ENCODE measurements at regions not wholly inside any gene's neighbourhood (a gene's known extent, or its start where the extent isn't known, plus 50 kb on each side); places are given as distances from the start of the nearest gene placed in this dataset.

DNA sequence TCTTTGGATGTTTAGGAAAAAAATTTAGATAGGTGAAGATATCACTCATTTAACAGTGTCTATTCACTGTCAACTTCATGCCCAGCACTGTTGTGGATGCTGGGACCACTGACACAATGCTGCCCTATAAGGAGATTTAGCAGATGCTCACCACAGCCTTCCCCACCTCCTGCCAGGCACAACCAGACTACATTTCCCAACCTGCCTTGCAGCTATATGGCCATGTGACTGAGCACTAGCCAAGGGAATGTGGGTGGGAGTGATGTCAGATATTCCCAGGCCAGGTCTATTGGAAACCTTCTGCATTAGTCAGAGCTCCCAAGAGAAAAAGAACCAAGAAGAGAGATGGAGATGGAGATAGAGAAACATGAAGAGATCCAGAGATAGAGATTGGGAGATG lies 302.6 kb upstream of the TAS2R1 start:
- Histone ChIP-seq H3K27me3 (ENCODE audit: control insufficient read depth in 4 of 4, insufficient read depth in 4 of 4, low read length in 3 of 4) (no peaks in the 10 kb centered on the region), H3K9me3 (ENCODE audit: control insufficient read depth in 4 of 4, low read length in 3 of 4) (no peaks in the 10 kb centered on the region), H3K36me3 (ENCODE audit: control insufficient read depth in 4 of 4, insufficient read depth in 3 of 4, low read depth in 1 of 4, low read length in 3 of 4) (no peaks in the 10 kb centered on the region), H3K27ac (ENCODE audit: low read depth in 1 of 2, low read length in 2 of 2) (no peak overlapping the region), H3K4me3 (ENCODE audit: low read depth in 1 of 3, low read length in 3 of 3) (no peak overlapping the region), H3K4me1 (ENCODE audit: control insufficient read depth in 4 of 4, insufficient read depth in 4 of 4, low read length in 3 of 4) (no peaks in the 10 kb centered on the region), H3K9ac (ENCODE audit: low read depth in 1 of 2, low read length in 2 of 2) (no peak overlapping the region)
- DNase-seq (ENCODE audit: low spot score): no peak
- TF ChIP-seq, protein P1, sequence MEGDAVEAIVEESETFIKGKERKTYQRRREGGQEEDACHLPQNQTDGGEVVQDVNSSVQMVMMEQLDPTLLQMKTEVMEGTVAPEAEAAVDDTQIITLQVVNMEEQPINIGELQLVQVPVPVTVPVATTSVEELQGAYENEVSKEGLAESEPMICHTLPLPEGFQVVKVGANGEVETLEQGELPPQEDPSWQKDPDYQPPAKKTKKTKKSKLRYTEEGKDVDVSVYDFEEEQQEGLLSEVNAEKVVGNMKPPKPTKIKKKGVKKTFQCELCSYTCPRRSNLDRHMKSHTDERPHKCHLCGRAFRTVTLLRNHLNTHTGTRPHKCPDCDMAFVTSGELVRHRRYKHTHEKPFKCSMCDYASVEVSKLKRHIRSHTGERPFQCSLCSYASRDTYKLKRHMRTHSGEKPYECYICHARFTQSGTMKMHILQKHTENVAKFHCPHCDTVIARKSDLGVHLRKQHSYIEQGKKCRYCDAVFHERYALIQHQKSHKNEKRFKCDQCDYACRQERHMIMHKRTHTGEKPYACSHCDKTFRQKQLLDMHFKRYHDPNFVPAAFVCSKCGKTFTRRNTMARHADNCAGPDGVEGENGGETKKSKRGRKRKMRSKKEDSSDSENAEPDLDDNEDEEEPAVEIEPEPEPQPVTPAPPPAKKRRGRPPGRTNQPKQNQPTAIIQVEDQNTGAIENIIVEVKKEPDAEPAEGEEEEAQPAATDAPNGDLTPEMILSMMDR (IDR thresholded peaks at IDR 0.05; ENCODE audit: low read depth, low read length, missing input control): no peak
- TF ChIP-seq, protein P2, sequence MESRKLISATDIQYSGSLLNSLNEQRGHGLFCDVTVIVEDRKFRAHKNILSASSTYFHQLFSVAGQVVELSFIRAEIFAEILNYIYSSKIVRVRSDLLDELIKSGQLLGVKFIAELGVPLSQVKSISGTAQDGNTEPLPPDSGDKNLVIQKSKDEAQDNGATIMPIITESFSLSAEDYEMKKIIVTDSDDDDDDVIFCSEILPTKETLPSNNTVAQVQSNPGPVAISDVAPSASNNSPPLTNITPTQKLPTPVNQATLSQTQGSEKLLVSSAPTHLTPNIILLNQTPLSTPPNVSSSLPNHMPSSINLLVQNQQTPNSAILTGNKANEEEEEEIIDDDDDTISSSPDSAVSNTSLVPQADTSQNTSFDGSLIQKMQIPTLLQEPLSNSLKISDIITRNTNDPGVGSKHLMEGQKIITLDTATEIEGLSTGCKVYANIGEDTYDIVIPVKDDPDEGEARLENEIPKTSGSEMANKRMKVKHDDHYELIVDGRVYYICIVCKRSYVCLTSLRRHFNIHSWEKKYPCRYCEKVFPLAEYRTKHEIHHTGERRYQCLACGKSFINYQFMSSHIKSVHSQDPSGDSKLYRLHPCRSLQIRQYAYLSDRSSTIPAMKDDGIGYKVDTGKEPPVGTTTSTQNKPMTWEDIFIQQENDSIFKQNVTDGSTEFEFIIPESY (IDR thresholded peaks at IDR 0.05): no peak
- TF ChIP-seq RXRA (IDR thresholded peaks at IDR 0.05): no peak
- TF ChIP-seq RAD21 (IDR thresholded peaks at IDR 0.05): no peak
- TF ChIP-seq GABPA (IDR thresholded peaks at IDR 0.05 in 1 of 2, conservative IDR thresholded peaks at IDR 0.05 in 1 of 2): no peak
- no peak for TF ChIP-seq FOXA2 (IDR thresholded peaks at IDR 0.05)
- TF ChIP-seq FOXA1 (IDR thresholded peaks at IDR 0.05): no peak
- TF ChIP-seq NR2F2 (IDR thresholded peaks at IDR 0.05): no peak
- no peak for TF ChIP-seq HNF4A (conservative IDR thresholded peaks at IDR 0.05)
- TF ChIP-seq YY1 (IDR thresholded peaks at IDR 0.05): no peak
- TF ChIP-seq JUND (IDR thresholded peaks at IDR 0.05): no peak
- TF ChIP-seq, protein P3, sequence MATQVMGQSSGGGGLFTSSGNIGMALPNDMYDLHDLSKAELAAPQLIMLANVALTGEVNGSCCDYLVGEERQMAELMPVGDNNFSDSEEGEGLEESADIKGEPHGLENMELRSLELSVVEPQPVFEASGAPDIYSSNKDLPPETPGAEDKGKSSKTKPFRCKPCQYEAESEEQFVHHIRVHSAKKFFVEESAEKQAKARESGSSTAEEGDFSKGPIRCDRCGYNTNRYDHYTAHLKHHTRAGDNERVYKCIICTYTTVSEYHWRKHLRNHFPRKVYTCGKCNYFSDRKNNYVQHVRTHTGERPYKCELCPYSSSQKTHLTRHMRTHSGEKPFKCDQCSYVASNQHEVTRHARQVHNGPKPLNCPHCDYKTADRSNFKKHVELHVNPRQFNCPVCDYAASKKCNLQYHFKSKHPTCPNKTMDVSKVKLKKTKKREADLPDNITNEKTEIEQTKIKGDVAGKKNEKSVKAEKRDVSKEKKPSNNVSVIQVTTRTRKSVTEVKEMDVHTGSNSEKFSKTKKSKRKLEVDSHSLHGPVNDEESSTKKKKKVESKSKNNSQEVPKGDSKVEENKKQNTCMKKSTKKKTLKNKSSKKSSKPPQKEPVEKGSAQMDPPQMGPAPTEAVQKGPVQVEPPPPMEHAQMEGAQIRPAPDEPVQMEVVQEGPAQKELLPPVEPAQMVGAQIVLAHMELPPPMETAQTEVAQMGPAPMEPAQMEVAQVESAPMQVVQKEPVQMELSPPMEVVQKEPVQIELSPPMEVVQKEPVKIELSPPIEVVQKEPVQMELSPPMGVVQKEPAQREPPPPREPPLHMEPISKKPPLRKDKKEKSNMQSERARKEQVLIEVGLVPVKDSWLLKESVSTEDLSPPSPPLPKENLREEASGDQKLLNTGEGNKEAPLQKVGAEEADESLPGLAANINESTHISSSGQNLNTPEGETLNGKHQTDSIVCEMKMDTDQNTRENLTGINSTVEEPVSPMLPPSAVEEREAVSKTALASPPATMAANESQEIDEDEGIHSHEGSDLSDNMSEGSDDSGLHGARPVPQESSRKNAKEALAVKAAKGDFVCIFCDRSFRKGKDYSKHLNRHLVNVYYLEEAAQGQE (IDR thresholded peaks at IDR 0.05): no peak

DNA sequence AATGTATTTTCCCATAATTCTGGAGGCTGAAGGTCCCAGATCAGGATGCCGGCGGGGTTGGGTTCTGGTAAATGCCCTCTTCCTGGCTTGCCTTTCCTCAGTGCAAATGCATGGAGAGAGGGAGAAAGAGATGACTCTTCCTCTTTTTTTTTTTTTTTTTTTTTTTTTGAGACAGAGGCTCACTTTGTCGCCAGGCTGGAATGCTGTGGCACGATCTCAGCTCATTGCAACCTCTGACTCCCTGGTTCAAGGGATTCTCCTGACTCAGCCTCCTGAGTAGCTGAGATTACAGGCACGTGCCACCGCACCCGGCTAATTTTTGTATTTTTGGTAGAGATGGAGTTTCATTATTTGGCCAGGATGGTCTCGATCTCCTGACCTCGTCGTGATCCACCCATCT lies 300.0 kb upstream of the TAS2R1 start:
- no peak overlapping the region for H3K9ac ChIP-seq (ENCODE audit: low read depth in 1 of 2, low read length in 2 of 2)
- H3K27ac ChIP-seq (ENCODE audit: low read depth in 1 of 2, low read length in 2 of 2): no peak overlapping the region
- DNase-seq (ENCODE audit: low spot score): no peak
- no peaks in the 10 kb centered on the region for H3K9me3 ChIP-seq (ENCODE audit: control insufficient read depth in 4 of 4, low read length in 3 of 4)
- 90% methylated on average over 10 of the region's 10 CpGs for WGBS
- TF ChIP-seq, protein P3 (IDR thresholded peaks at IDR 0.05): no peak
- TF ChIP-seq, protein P4, sequence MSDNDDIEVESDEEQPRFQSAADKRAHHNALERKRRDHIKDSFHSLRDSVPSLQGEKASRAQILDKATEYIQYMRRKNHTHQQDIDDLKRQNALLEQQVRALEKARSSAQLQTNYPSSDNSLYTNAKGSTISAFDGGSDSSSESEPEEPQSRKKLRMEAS (IDR thresholded peaks at IDR 0.05): no peak
- TF ChIP-seq GABPA (IDR thresholded peaks at IDR 0.05 in 1 of 2, conservative IDR thresholded peaks at IDR 0.05 in 1 of 2) (no peak), FOXA1 (IDR thresholded peaks at IDR 0.05) (no peak), RAD21 (IDR thresholded peaks at IDR 0.05) (no peak), FOXA2 (IDR thresholded peaks at IDR 0.05) (no peak)
- TF ChIP-seq, protein P2 (IDR thresholded peaks at IDR 0.05): no peak
- TF ChIP-seq, protein P1 (IDR thresholded peaks at IDR 0.05; ENCODE audit: low read depth, low read length, missing input control): no peak
- H3K4me3 ChIP-seq (ENCODE audit: low read depth in 1 of 3, low read length in 3 of 3): no peak overlapping the region
- no peaks in the 10 kb centered on the region for H3K36me3 ChIP-seq (ENCODE audit: control insufficient read depth in 4 of 4, insufficient read depth in 3 of 4, low read depth in 1 of 4, low read length in 3 of 4)
- no peaks in the 10 kb centered on the region for H3K4me1 ChIP-seq (ENCODE audit: control insufficient read depth in 4 of 4, insufficient read depth in 4 of 4, low read length in 3 of 4)
- no peaks in the 10 kb centered on the region for H3K27me3 ChIP-seq (ENCODE audit: control insufficient read depth in 4 of 4, insufficient read depth in 4 of 4, low read length in 3 of 4)
